GM12878 (cell line): ENCODE measurements at regions not wholly inside any gene's neighbourhood (a gene's known extent, or its start where the extent isn't known, plus 50 kb on each side); places are given as distances from the start of the nearest gene placed in this dataset.

Source experiments
- ATF7 ChIP-seq: fragments of 450-650 bp; IDR thresholded peaks from 2 replicates; pipeline ENCODE4 v1.6.1; 2016; ENCODE audit warnings: low read depth, mild to moderate bottlenecking
- CHD2 ChIP-seq: IDR thresholded peaks from 2 replicates; pipeline ENCODE4 v1.6.1; 2011; ENCODE audit warnings: low read depth, low read length, improper control_type of control experiment, borderline replicate concordance
- EED ChIP-seq: sonication (generic); IDR thresholded peaks from 2 replicates; pipeline ENCODE4 v1.6.1; 2016; ENCODE audit warnings: antibody characterized with exemption, low read depth
- IKZF1 ChIP-seq: fragments of 450-650 bp; conservative IDR thresholded peaks from 2 replicates; pipeline ENCODE4 v1.6.1; 2017; ENCODE audit warnings: antibody characterized with exemption, mild to moderate bottlenecking
- POLR2AphosphoS5 ChIP-seq: IDR thresholded peaks from 2 replicates; pipeline ENCODE4 v1.6.1; 2011; ENCODE audit warnings: mild to moderate bottlenecking, low read length, inconsistent platforms
- ZBED1 ChIP-seq: IDR thresholded peaks from 2 replicates; pipeline ENCODE4 v1.6.1; 2016; ENCODE audit warnings: borderline replicate concordance
- ZNF622 ChIP-seq: fragments of 450-650 bp; IDR thresholded peaks from 2 replicates; pipeline ENCODE4 v1.6.1; 2017; ENCODE audit warnings: mild to moderate bottlenecking, inconsistent platforms
- ZZZ3 ChIP-seq: IDR thresholded peaks from 2 replicates; pipeline ENCODE4 v1.6.1; 2011; ENCODE audit warnings: low read depth; ENCODE audit not compliant: control insufficient read depth, insufficient read length
- TF ChIP-seq, protein P1 (sequence below): IDR thresholded peaks from 2 replicates; pipeline ENCODE4 v1.6.1; 2012; ENCODE audit warnings: improper control_type of control experiment, low read depth, low read length; ENCODE audit not compliant: insufficient replicate concordance

- TF ChIP-seq, protein P1, sequence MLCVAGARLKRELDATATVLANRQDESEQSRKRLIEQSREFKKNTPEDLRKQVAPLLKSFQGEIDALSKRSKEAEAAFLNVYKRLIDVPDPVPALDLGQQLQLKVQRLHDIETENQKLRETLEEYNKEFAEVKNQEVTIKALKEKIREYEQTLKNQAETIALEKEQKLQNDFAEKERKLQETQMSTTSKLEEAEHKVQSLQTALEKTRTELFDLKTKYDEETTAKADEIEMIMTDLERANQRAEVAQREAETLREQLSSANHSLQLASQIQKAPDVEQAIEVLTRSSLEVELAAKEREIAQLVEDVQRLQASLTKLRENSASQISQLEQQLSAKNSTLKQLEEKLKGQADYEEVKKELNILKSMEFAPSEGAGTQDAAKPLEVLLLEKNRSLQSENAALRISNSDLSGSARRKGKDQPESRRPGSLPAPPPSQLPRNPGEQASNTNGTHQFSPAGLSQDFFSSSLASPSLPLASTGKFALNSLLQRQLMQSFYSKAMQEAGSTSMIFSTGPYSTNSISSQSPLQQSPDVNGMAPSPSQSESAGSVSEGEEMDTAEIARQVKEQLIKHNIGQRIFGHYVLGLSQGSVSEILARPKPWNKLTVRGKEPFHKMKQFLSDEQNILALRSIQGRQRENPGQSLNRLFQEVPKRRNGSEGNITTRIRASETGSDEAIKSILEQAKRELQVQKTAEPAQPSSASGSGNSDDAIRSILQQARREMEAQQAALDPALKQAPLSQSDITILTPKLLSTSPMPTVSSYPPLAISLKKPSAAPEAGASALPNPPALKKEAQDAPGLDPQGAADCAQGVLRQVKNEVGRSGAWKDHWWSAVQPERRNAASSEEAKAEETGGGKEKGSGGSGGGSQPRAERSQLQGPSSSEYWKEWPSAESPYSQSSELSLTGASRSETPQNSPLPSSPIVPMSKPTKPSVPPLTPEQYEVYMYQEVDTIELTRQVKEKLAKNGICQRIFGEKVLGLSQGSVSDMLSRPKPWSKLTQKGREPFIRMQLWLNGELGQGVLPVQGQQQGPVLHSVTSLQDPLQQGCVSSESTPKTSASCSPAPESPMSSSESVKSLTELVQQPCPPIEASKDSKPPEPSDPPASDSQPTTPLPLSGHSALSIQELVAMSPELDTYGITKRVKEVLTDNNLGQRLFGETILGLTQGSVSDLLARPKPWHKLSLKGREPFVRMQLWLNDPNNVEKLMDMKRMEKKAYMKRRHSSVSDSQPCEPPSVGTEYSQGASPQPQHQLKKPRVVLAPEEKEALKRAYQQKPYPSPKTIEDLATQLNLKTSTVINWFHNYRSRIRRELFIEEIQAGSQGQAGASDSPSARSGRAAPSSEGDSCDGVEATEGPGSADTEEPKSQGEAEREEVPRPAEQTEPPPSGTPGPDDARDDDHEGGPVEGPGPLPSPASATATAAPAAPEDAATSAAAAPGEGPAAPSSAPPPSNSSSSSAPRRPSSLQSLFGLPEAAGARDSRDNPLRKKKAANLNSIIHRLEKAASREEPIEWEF: no peak
- TF ChIP-seq IKZF1 (no peak), CHD2 (no peak), EED (no peak), ATF7 (no peak), ZZZ3 (no peak), POLR2AphosphoS5 (no peak), ZBED1 (no peak), ZNF622 (no peak)
- TF ChIP-seq, all 136 proteins: peak for 0
Observed at GRCh38 chr11:69352166-69352565, 58.2 kb downstream of the MYEOV start (continued).
